Psoas muscle (tissue), 7 donors: ENCODE measurements at regions not wholly inside any gene's neighbourhood (a gene's known extent, or its start where the extent isn't known, plus 50 kb on each side); places are given as distances from the start of the nearest gene placed in this dataset.

Experiments used
- ATAC-seq, 4 donors: fragments of 200-7000 bp; cut with Tn5 transposase; one replicate each; pipeline ENCODE4 v1.9.1; 2020; ENCODE audit warnings: moderate library complexity in 3 of 4, mild to moderate bottlenecking in 2 of 4
- DNase-seq, 2 donors: peaks; one replicate each; pipeline ENCODE4 v3.0.0-alpha.2; 2020
- H3K27ac ChIP-seq: fragments of 200-600 bp; one replicate; pipeline ENCODE4 v1.8.0; 2022
- H3K27me3 ChIP-seq, 3 donors: fragments of 200-600 bp in 1 of 3; one replicate each; pipeline versions ENCODE4 v1.6.1 to v1.8.0; 2013 to 2022; ENCODE audit warnings: low read length in 2 of 3, mild to moderate bottlenecking in 2 of 3, moderate library complexity in 1 of 3; ENCODE audit not compliant: insufficient read depth in 3 of 3
- H3K36me3 ChIP-seq, 2 donors: fragments of 200-600 bp in 1 of 2; one replicate each; pipeline versions ENCODE4 v1.6.1 to v1.8.0; 2013 to 2022; ENCODE audit warnings: low read depth in 1 of 2, mild to moderate bottlenecking in 1 of 2, moderate library complexity in 1 of 2; ENCODE audit not compliant: insufficient read depth in 1 of 2
- H3K4me1 ChIP-seq: fragments of 200-600 bp; one replicate; pipeline ENCODE4 v1.8.0; 2022
- H3K4me3 ChIP-seq: fragments of 200-600 bp; one replicate; pipeline ENCODE4 v1.8.0; 2022; ENCODE audit warnings: mild to moderate bottlenecking
- H3K9me3 ChIP-seq: fragments of 200-600 bp; one replicate; pipeline ENCODE4 v1.8.0; 2022
- CTCF ChIP-seq: fragments of 200-600 bp; IDR thresholded peaks from one replicate; pipeline ENCODE4 v1.8.0; 2022; ENCODE audit warnings: antibody characterized with exemption
- WGBS, 3 donors: extraction: QIAGEN DNeasy Blood & Tissue Kit; methylation state at CpG; one replicate each; pipeline versions ENCODE4 v1.1.6 to v1.1.7; 2013; 5-methylcytosine and 5-hydroxymethylcytosine counted together
- intact Hi-C, 2 donors: fragments of 100-400 bp; cut with DNase I; formaldehyde crosslinking; loops; one replicate each; pipeline versions ENCODE4 v1.11.0 to v1.14.2; 2022
- donor health status: healthy with polysubstance abuse.
- donor health status: DM: no; HTN: no; CAD: no; lungs with moderate emphysema.
- donor health status: Bipolar disorder and iron deficiency.
- donor health status: healthy.
- donor health status: DM: yes; HTN: yes; CAD: no.
- donor health status: DM: no; HTN: no; CAD: no.
- donor health status: DM: yes; HTN: yes; CAD: no.

GRCh38 chr1:195153107-195153506 is 1455.1 kb downstream of the KCNT2 start:
- ATAC-seq = no peak
- Histone ChIP-seq H3K4me1 (no peaks in the 10 kb centered on the region), H3K27me3 (no peaks in the 10 kb centered on the region), H3K27ac (no peak overlapping the region), H3K9me3 (no peaks in the 10 kb centered on the region), H3K36me3 (no peaks in the 10 kb centered on the region), H3K4me3 (no peak overlapping the region)
- DNase-seq = no peak
- 81 to 97% (median 95%) methylated on average over 1 of the region's 1 CpG for WGBS, 3 donors
- intact Hi-C loops = no loop called here
- TF ChIP-seq CTCF = no peak

- intact Hi-C loops = no loop called here
Observed at GRCh38 chr1:195150768-195151167, 1457.5 kb downstream of the KCNT2 start.

GRCh38 chr1:195141294-195141693 is 1466.9 kb downstream of the KCNT2 start:
- WGBS, 3 donors = 93 to 95% (median 95%) methylated on average over 2 of the region's 2 CpGs
- no peak for DNase-seq

More at GRCh38 chr1:195150768-195151167, 1457.5 kb downstream of the KCNT2 start:
- Histone ChIP-seq H3K9me3 (no peaks in the 10 kb centered on the region), H3K4me1 (no peaks in the 10 kb centered on the region), H3K27me3 (no peaks in the 10 kb centered on the region), H3K4me3 (no peak overlapping the region), H3K27ac (no peak overlapping the region), H3K36me3 (no peaks in the 10 kb centered on the region)
- DNase-seq (no peak), ATAC-seq (no peak)
- TF ChIP-seq CTCF = no peak
- WGBS, 3 donors = 97 to 99% (median 97%) methylated on average over 3 of the region's 3 CpGs

GRCh38 chr1:195130598-195130997 is 1477.6 kb downstream of the KCNT2 start:
- TF ChIP-seq CTCF = no peak
- no peak overlapping the region for H3K4me3 ChIP-seq
- intact Hi-C loops = no loop called here
- no peak overlapping the region for H3K27ac ChIP-seq
- H3K4me1 ChIP-seq = no peaks in the 10 kb centered on the region
- ATAC-seq = no peak
- no peaks in the 10 kb centered on the region for H3K27me3 ChIP-seq
- H3K36me3 ChIP-seq = no peaks in the 10 kb centered on the region
- DNase-seq = no peak
- H3K9me3 ChIP-seq = no peaks in the 10 kb centered on the region

More at GRCh38 chr1:195141294-195141693, 1466.9 kb downstream of the KCNT2 start:
- Histone ChIP-seq H3K27me3 (no peaks in the 10 kb centered on the region), H3K9me3 (peaks cover 7% of the 10 kb centered on the region), H3K4me1 (no peaks in the 10 kb centered on the region), H3K36me3 (no peaks in the 10 kb centered on the region), H3K27ac (no peak overlapping the region), H3K4me3 (no peak overlapping the region)
- intact Hi-C loops = no loop called here
- no peak for ATAC-seq
- TF ChIP-seq CTCF = no peak

- H3K36me3 ChIP-seq = no peaks in the 10 kb centered on the region
- no peak for ATAC-seq
- no peak for TF ChIP-seq CTCF
- 96 to 100% (median 97%) methylated on average over 2 of the region's 2 CpGs for WGBS, 3 donors
- no peaks in the 10 kb centered on the region for H3K9me3 ChIP-seq
- H3K27me3 ChIP-seq = no peaks in the 10 kb centered on the region
- no peak for DNase-seq
- H3K4me3 ChIP-seq = no peak overlapping the region
- no peaks in the 10 kb centered on the region for H3K4me1 ChIP-seq
- no peak overlapping the region for H3K27ac ChIP-seq
- intact Hi-C loops = no loop called here
Observed at GRCh38 chr1:195122497-195122896, 1485.7 kb downstream of the KCNT2 start.
